ENCODE measurements at regions not wholly inside any gene's neighbourhood (a gene's known extent, or its start where the extent isn't known, plus 50 kb on each side); places are given as distances from the start of the nearest gene placed in this dataset.

GRCh38 chr15:38688761-38689160, 124.1 kb upstream of the RASGRP1 start:
- in situ Hi-C loops (cut with HindIII; ENCODE audit: extremely low pct_ligation_motif_present, low pct_unique_long_range_greater_than_20kb): loop anchor here (5.0 to 25.0 kb wide), 3 partner anchors 214 to 676 kb away; no protein-coding TSS in a partner anchor
- H3K36me3 ChIP-seq (replicated peaks in 1 of 2; ENCODE audit: control insufficient read depth in 1 of 2, insufficient read depth in 2 of 2, low read length in 2 of 2): no peaks in the 10 kb centered on the region
- H2AFZ ChIP-seq (ENCODE audit: low read length): no peak overlapping the region
- 0% methylated on average over 1 of the region's 1 CpG for WGBS (ENCODE audit: low lambda C conversion rate)
- no peaks in the 10 kb centered on the region for H3K9me3 ChIP-seq (ENCODE audit: low read length)
- intact Hi-C loops (cut with micrococcal nuclease; ENCODE audit: unreplicated experiment): no loop called here
- no peak for FAIRE-seq
- no peak overlapping the region for H3K27ac ChIP-seq (ENCODE audit: extremely low read length, insufficient read depth, low read length)
- no peak overlapping the region for H3K4me2 ChIP-seq (ENCODE audit: low read depth, low read length)
- H3K79me2 ChIP-seq (ENCODE audit: insufficient read depth, low read length): no peaks in the 10 kb centered on the region
- no TSS peak for BruUV-seq (replicated peaks)
- CTCF ChIA-PET (ENCODE audit: low intra/inter-chr PET ratio, low total read pairs): interaction anchor here (0.6 kb wide), 1 partner anchor 686 kb away, joined by 3 read pairs; no protein-coding TSS in a partner anchor
- H4K20me1 ChIP-seq (ENCODE audit: insufficient read depth, low read length): no peaks in the 10 kb centered on the region
- TF ChIP-seq ZNF672 (CRISPR knock-in tag; IDR thresholded peaks at IDR 0.05): no peak
- TF ChIP-seq STAT5B (CRISPR knock-in tag; IDR thresholded peaks at IDR 0.05): no peak
- TF ChIP-seq ZNF12 (CRISPR knock-in tag; IDR thresholded peaks at IDR 0.05): no peak
- TF ChIP-seq SIX4 (CRISPR knock-in tag; IDR thresholded peaks at IDR 0.05): no peak
- TF ChIP-seq GMEB1 (CRISPR knock-in tag; IDR thresholded peaks at IDR 0.05; ENCODE audit: borderline replicate concordance): no peak
- TF ChIP-seq SIN3A (IDR thresholded peaks at IDR 0.05; ENCODE audit: borderline replicate concordance, low read depth, low read length): no peak
- no peak for TF ChIP-seq KLF11 (CRISPR knock-in tag; IDR thresholded peaks at IDR 0.05)
- no peak for TF ChIP-seq HMG20B (CRISPR knock-in tag; conservative IDR thresholded peaks at IDR 0.05)
- no peak for TF ChIP-seq ZNF296 (CRISPR knock-in tag; conservative IDR thresholded peaks at IDR 0.05)
- no peak for TF ChIP-seq ETV5 (CRISPR knock-in tag; IDR thresholded peaks at IDR 0.05; ENCODE audit: borderline replicate concordance)
- TF ChIP-seq JARID2 (CRISPR knock-in tag; IDR thresholded peaks at IDR 0.05; ENCODE audit: insufficient replicate concordance): no peak
- no peak for TF ChIP-seq PLSCR1 (CRISPR knock-in tag; IDR thresholded peaks at IDR 0.05; ENCODE audit: borderline replicate concordance)
- no peak for TF ChIP-seq ZNF503 (CRISPR knock-in tag; IDR thresholded peaks at IDR 0.05)
- TF ChIP-seq ZNF784 (CRISPR knock-in tag; IDR thresholded peaks at IDR 0.05; ENCODE audit: borderline replicate concordance): no peak
- no peak for TF ChIP-seq MXD1 (CRISPR knock-in tag; IDR thresholded peaks at IDR 0.05)
- TF ChIP-seq ZNF556 (CRISPR knock-in tag; IDR thresholded peaks at IDR 0.05; ENCODE audit: borderline replicate concordance): no peak
- POLR2A ChIA-PET: no interaction called here
- no peaks in the 10 kb centered on the region; a peak in 2 of 5 replicates for H3K27me3 ChIP-seq (ENCODE audit: control insufficient read depth in 1 of 2, insufficient read depth in 2 of 2, low read length in 2 of 2)
- no peak for ATAC-seq
- no peak for DNase-seq (ENCODE audit: low spot score)
- no peaks in the 10 kb centered on the region for H3K4me1 ChIP-seq (ENCODE audit: insufficient read depth, low read length)
- no peak overlapping the region for H3K4me3 ChIP-seq (replicated peaks in 1 of 3; ENCODE audit: insufficient read depth in 1 of 3, low read depth in 2 of 3, low read length in 3 of 3)
- no peak overlapping the region for H3K9ac ChIP-seq (ENCODE audit: insufficient read depth, low read depth, low read length)
